SU-DHL-6 (cell line): ENCODE measurements at regions not wholly inside any gene's neighbourhood (a gene's known extent, or its start where the extent isn't known, plus 50 kb on each side); places are given as distances from the start of the nearest gene placed in this dataset.

Source experiments
- H2AFZ ChIP-seq: fragments of 200-600 bp; sonication (generic); 2 replicates; pipeline ENCODE4 v1.6.1; 2014; ENCODE audit warnings: low read depth, mild to moderate bottlenecking, moderate library complexity, mixed read lengths, antibody characterized with exemption, low read length; ENCODE audit not compliant: severe bottlenecking
- H3F3A ChIP-seq: fragments of 200-600 bp; shearing (Covaris generic); 2 replicates; pipeline ENCODE4 v1.6.0; 2016; ENCODE audit warnings: antibody characterized with exemption, mild to moderate bottlenecking; ENCODE audit not compliant: insufficient read depth
- H3K27ac ChIP-seq: fragments of 200-600 bp; sonication (generic); 2 replicates; pipeline ENCODE4 v1.5.1; 2016; ENCODE audit warnings: low read depth, mild to moderate bottlenecking, low read length, moderate library complexity, mixed read lengths
- H3K27me3 ChIP-seq: fragments of 200-600 bp; sonication (generic), shearing (Covaris generic); 2 replicates; pipeline ENCODE4 v1.6.0; 2014; ENCODE audit warnings: mild to moderate bottlenecking, low read length
- H3K36me3 ChIP-seq: fragments of 200-600 bp; sonication (generic); 2 replicates; pipeline ENCODE4 v1.6.1; 2014; ENCODE audit warnings: mild to moderate bottlenecking, low read length, mixed read lengths
- H3K4me2 ChIP-seq: fragments of 300-600, 200-600 bp; shearing (Covaris generic), sonication (generic); 2 replicates; pipeline ENCODE4 v1.6.0; 2014; ENCODE audit warnings: low read length, low read depth, mild to moderate bottlenecking; ENCODE audit not compliant: poor library complexity, severe bottlenecking
- H3K4me3 ChIP-seq: fragments of 200-600 bp; sonication (generic); 2 replicates; pipeline ENCODE4 v1.5.1; 2014; ENCODE audit warnings: antibody characterized with exemption, low read length, mild to moderate bottlenecking, mixed read lengths; ENCODE audit not compliant: insufficient read depth, poor library complexity, severe bottlenecking
- H3K79me2 ChIP-seq: fragments of 200-600 bp; sonication (generic); 2 replicates; pipeline ENCODE4 v1.6.1; 2014; ENCODE audit warnings: mild to moderate bottlenecking, low read length, moderate library complexity; ENCODE audit not compliant: insufficient read depth
- H3K9ac ChIP-seq: fragments of 200-600 bp; sonication (generic); 2 replicates; pipeline ENCODE4 v1.7.0; 2014; ENCODE audit warnings: mild to moderate bottlenecking, low read length
- H3K9me2 ChIP-seq: fragments of 200-600 bp; sonication (generic); replicated peaks from 2 replicates; pipeline ENCODE4 v1.6.1; 2014; ENCODE audit warnings: low read length; ENCODE audit not compliant: insufficient read depth
- H3K9me3 ChIP-seq: fragments of 200-600 bp; sonication (generic); 2 replicates; pipeline ENCODE4 v1.6.1; 2014; ENCODE audit warnings: low read length, mixed read lengths; ENCODE audit not compliant: insufficient read depth
- H4K20me1 ChIP-seq: fragments of 200-600 bp; sonication (generic); 2 replicates; pipeline ENCODE4 v1.6.1; 2014; ENCODE audit warnings: low read depth, mild to moderate bottlenecking, antibody characterized with exemption, low read length, moderate library complexity, mixed read lengths
- CTCF ChIP-seq: fragments of 200-600 bp; sonication (generic); IDR thresholded peaks from one replicate; pipeline ENCODE4 v1.5.1; 2017; ENCODE audit warnings: antibody characterized with exemption, mild to moderate bottlenecking, low read length, moderate library complexity; ENCODE audit not compliant: insufficient read depth, poor library complexity, severe bottlenecking
- EZH2phosphoT487 ChIP-seq: fragments of 200-600 bp; sonication (generic), shearing (Covaris generic); conservative IDR thresholded peaks from 2 replicates; pipeline ENCODE4 v1.6.1; 2018; ENCODE audit warnings: mild to moderate bottlenecking, antibody characterized with exemption, low read length, moderate library complexity, mixed read lengths

GRCh38 chr2:10973766-10974165, 62.0 kb downstream of the KCNF1 start:
- no peak for TF ChIP-seq CTCF
- no peak for TF ChIP-seq EZH2phosphoT487
- H3K4me2 ChIP-seq: no peak overlapping the region

GRCh38 chr2:10977003-10977402, 65.3 kb downstream of the KCNF1 start:
- Histone ChIP-seq H3K27me3 (no peaks in the 10 kb centered on the region), H2AFZ (no peak overlapping the region), H4K20me1 (no peaks in the 10 kb centered on the region), H3K4me3 (no peak overlapping the region), H3K9me2 (no peaks in the 10 kb centered on the region), H3K4me2 (no peak overlapping the region), H3K79me2 (no peaks in the 10 kb centered on the region), H3F3A (no peaks in the 10 kb centered on the region), H3K9ac (no peak overlapping the region), H3K9me3 (no peaks in the 10 kb centered on the region), H3K36me3 (no peaks in the 10 kb centered on the region), H3K27ac (no peak overlapping the region)
- TF ChIP-seq CTCF (no peak), EZH2phosphoT487 (no peak)

More at GRCh38 chr2:10973766-10974165, 62.0 kb downstream of the KCNF1 start:
- Histone ChIP-seq H3K36me3 (no peaks in the 10 kb centered on the region), H3K27me3 (no peaks in the 10 kb centered on the region), H3K79me2 (no peaks in the 10 kb centered on the region), H3K9me3 (no peaks in the 10 kb centered on the region), H3K9ac (no peak overlapping the region), H3K4me3 (no peak overlapping the region), H3K9me2 (no peaks in the 10 kb centered on the region), H3F3A (no peaks in the 10 kb centered on the region), H4K20me1 (no peaks in the 10 kb centered on the region), H2AFZ (no peak overlapping the region), H3K27ac (no peak overlapping the region)

GRCh38 chr2:10977621-10978020, 65.9 kb downstream of the KCNF1 start:
- no peak for TF ChIP-seq EZH2phosphoT487
- no peak for TF ChIP-seq CTCF
- Histone ChIP-seq H3K27me3 (no peaks in the 10 kb centered on the region), H3K4me3 (no peak overlapping the region)

More at GRCh38 chr2:10977621-10978020, 65.9 kb downstream of the KCNF1 start:
- no peaks in the 10 kb centered on the region for H3K79me2 ChIP-seq
- H3K9me3 ChIP-seq: no peaks in the 10 kb centered on the region
- H3K36me3 ChIP-seq: no peaks in the 10 kb centered on the region
- H4K20me1 ChIP-seq: no peaks in the 10 kb centered on the region
- no peak overlapping the region for H2AFZ ChIP-seq
- H3K9me2 ChIP-seq: no peaks in the 10 kb centered on the region
- no peak overlapping the region for H3K4me2 ChIP-seq
- H3F3A ChIP-seq: no peaks in the 10 kb centered on the region
- H3K9ac ChIP-seq: no peak overlapping the region
- H3K27ac ChIP-seq: no peak overlapping the region
